ENCODE measurements at regions not wholly inside any gene's neighbourhood (a gene's known extent, or its start where the extent isn't known, plus 50 kb on each side); places are given as distances from the start of the nearest gene placed in this dataset.

GRCh38 chr2:237196409-237196808 is 110.7 kb downstream of the COPS8 start:
- TF ChIP-seq CTCF (conservative IDR thresholded peaks at IDR 0.05) = no peak
- TF ChIP-seq ZFX (IDR thresholded peaks at IDR 0.05) = no peak
